ENCODE measurements at regions not wholly inside any gene's neighbourhood (a gene's known extent, or its start where the extent isn't known, plus 50 kb on each side); places are given as distances from the start of the nearest gene placed in this dataset.

DNA sequence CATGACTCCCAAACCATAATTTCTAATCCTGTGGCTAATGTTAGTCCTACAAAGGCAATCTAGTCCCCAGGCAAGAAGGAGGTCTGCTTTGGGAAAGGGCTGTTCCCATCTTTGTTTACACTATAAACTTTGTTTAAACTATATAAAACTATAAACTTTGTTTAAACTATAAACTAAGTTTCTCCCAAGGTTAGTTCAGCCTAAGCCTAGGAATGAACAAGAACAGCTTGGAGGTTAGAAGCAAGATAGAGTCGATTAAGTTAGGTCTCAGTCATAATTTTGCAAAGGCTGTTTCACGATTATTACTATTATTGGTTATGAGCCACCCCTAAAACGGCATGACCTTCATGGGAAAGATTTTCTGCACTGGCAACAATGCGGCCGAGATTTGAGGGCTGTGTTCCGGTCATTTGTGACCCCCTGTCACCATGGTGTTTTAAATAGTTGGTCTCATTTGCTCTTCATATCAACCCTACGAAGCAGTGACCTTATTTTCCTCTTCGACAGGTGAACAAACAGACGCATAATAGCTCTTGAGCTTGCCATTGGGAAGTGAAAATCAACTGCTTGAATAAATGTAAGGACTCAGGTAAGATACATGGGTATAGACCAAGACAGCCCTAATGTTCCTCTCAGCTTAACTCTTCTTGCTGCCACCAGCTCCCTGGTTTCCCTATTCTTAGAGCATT, 322.6 kb upstream of the TMEM132C start:
- TF ChIP-seq, protein P1, sequence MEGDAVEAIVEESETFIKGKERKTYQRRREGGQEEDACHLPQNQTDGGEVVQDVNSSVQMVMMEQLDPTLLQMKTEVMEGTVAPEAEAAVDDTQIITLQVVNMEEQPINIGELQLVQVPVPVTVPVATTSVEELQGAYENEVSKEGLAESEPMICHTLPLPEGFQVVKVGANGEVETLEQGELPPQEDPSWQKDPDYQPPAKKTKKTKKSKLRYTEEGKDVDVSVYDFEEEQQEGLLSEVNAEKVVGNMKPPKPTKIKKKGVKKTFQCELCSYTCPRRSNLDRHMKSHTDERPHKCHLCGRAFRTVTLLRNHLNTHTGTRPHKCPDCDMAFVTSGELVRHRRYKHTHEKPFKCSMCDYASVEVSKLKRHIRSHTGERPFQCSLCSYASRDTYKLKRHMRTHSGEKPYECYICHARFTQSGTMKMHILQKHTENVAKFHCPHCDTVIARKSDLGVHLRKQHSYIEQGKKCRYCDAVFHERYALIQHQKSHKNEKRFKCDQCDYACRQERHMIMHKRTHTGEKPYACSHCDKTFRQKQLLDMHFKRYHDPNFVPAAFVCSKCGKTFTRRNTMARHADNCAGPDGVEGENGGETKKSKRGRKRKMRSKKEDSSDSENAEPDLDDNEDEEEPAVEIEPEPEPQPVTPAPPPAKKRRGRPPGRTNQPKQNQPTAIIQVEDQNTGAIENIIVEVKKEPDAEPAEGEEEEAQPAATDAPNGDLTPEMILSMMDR (IDR thresholded peaks at IDR 0.05; ENCODE audit: insufficient read depth, low read length) = no peak
- TF ChIP-seq, protein P2, sequence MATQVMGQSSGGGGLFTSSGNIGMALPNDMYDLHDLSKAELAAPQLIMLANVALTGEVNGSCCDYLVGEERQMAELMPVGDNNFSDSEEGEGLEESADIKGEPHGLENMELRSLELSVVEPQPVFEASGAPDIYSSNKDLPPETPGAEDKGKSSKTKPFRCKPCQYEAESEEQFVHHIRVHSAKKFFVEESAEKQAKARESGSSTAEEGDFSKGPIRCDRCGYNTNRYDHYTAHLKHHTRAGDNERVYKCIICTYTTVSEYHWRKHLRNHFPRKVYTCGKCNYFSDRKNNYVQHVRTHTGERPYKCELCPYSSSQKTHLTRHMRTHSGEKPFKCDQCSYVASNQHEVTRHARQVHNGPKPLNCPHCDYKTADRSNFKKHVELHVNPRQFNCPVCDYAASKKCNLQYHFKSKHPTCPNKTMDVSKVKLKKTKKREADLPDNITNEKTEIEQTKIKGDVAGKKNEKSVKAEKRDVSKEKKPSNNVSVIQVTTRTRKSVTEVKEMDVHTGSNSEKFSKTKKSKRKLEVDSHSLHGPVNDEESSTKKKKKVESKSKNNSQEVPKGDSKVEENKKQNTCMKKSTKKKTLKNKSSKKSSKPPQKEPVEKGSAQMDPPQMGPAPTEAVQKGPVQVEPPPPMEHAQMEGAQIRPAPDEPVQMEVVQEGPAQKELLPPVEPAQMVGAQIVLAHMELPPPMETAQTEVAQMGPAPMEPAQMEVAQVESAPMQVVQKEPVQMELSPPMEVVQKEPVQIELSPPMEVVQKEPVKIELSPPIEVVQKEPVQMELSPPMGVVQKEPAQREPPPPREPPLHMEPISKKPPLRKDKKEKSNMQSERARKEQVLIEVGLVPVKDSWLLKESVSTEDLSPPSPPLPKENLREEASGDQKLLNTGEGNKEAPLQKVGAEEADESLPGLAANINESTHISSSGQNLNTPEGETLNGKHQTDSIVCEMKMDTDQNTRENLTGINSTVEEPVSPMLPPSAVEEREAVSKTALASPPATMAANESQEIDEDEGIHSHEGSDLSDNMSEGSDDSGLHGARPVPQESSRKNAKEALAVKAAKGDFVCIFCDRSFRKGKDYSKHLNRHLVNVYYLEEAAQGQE (IDR thresholded peaks at IDR 0.05; ENCODE audit: insufficient replicate concordance, low read depth) = no peak
- no peak for TF ChIP-seq POLR2AphosphoS5 (IDR thresholded peaks at IDR 0.05; ENCODE audit: low read depth)
- TF ChIP-seq SPI1 (IDR thresholded peaks at IDR 0.05; ENCODE audit: borderline replicate concordance, low read depth) = no peak

All from HL-60 (cell line).